ENCODE measurements at regions not wholly inside any gene's neighbourhood (a gene's known extent, or its start where the extent isn't known, plus 50 kb on each side); places are given as distances from the start of the nearest gene placed in this dataset.
"Not testable (repeated sequence)": the region's sequence is repeated elsewhere in the genome, so short reads cannot be mapped to it uniquely, and the experiment has no call there.

- no peak for DNase-seq
Measured at GRCh38 chr13:56317841-56318240, 822.9 kb upstream of the PRR20A start.

- no peak for DNase-seq
Measured at GRCh38 chr13:56332671-56333070, 808.0 kb upstream of the PRR20A start.

- no peak for DNase-seq
Measured at GRCh38 chr13:56335775-56336174, 804.9 kb upstream of the PRR20A start.

GRCh38 chr13:56338421-56338820 lies 802.3 kb upstream of the PRR20A start:
- DNase-seq, result no peak

- DNase-seq, result no peak
Measured at GRCh38 chr13:56347014-56347413, 793.7 kb upstream of the PRR20A start.

GRCh38 chr13:56349866-56350265 lies 790.9 kb upstream of the PRR20A start:
- no peak for DNase-seq

- no peak for DNase-seq
Measured at GRCh38 chr13:56351041-56351440, 789.7 kb upstream of the PRR20A start.

GRCh38 chr13:56352361-56352760 lies 788.4 kb upstream of the PRR20A start:
- no peak for DNase-seq

- no peak for DNase-seq
Measured at GRCh38 chr13:56352901-56353300, 787.8 kb upstream of the PRR20A start.

GRCh38 chr13:56356690-56357089 lies 784.0 kb upstream of the PRR20A start:
- no peak for DNase-seq

GRCh38 chr13:56378566-56378965 lies 762.2 kb upstream of the PRR20A start:
- no peak for DNase-seq

- no peak for DNase-seq
Measured at GRCh38 chr13:56393549-56393948, 747.2 kb upstream of the PRR20A start.

GRCh38 chr13:56396318-56396717 lies 744.4 kb upstream of the PRR20A start:
- no peak for DNase-seq

GRCh38 chr13:56400774-56401173 lies 739.9 kb upstream of the PRR20A start:
- no peak for DNase-seq

GRCh38 chr13:56412856-56413255 lies 727.9 kb upstream of the PRR20A start:
- no peak for DNase-seq

- no peak for DNase-seq
Measured at GRCh38 chr13:56424246-56424645, 716.5 kb upstream of the PRR20A start.

GRCh38 chr13:56457535-56458190 lies 683.1 kb upstream of the PRR20A start:
- no peak for DNase-seq

- no peak for DNase-seq
Measured at GRCh38 chr13:56459286-56459685, 681.4 kb upstream of the PRR20A start.

- no peak for DNase-seq
Measured at GRCh38 chr13:56501750-56502149, 639.0 kb upstream of the PRR20A start.

GRCh38 chr13:56510836-56511235 lies 629.9 kb upstream of the PRR20A start:
- no peak for DNase-seq

- not testable (repeated sequence) for DNase-seq
Measured at GRCh38 chr13:56512336-56512735, 628.4 kb upstream of the PRR20A start.

- no peak for DNase-seq
Measured at GRCh38 chr13:56515441-56515840, 625.3 kb upstream of the PRR20A start.

GRCh38 chr13:56528040-56528790 lies 612.5 kb upstream of the PRR20A start:
- DNase-seq, result no peak

GRCh38 chr13:56530096-56530495 lies 610.6 kb upstream of the PRR20A start:
- no peak for DNase-seq

All from fibroblast of skin of scalp (primary cell).